ENCODE measurements at regions not wholly inside any gene's neighbourhood (a gene's known extent, or its start where the extent isn't known, plus 50 kb on each side); places are given as distances from the start of the nearest gene placed in this dataset.

GRCh38 chr3:94524102-94524919 is 461.4 kb downstream of the NSUN3 start:
- Histone ChIP-seq H3K36me3 (ENCODE audit: control insufficient read depth, insufficient read depth, low read length) (no peaks in the 10 kb centered on the region), H3K9ac (ENCODE audit: low read depth, low read length) (peak overlapping the region; percentile 26), H3K4me3 (ENCODE audit: low read depth, low read length) (no peak overlapping the region), H3K9me3 (ENCODE audit: control insufficient read depth, insufficient read depth, low read length) (no peaks in the 10 kb centered on the region), H3K27me3 (ENCODE audit: control insufficient read depth, insufficient read depth, low read length) (no peaks in the 10 kb centered on the region), H3K4me1 (ENCODE audit: control insufficient read depth, insufficient read depth, low read length) (peaks cover 14% of the 10 kb centered on the region)

- Histone ChIP-seq H3K36me3 (ENCODE audit: control insufficient read depth, insufficient read depth, low read length) (no peaks in the 10 kb centered on the region), H3K9ac (ENCODE audit: low read depth, low read length) (peak overlapping the region; percentile 26), H3K27me3 (ENCODE audit: control insufficient read depth, insufficient read depth, low read length) (no peaks in the 10 kb centered on the region), H3K4me1 (ENCODE audit: control insufficient read depth, insufficient read depth, low read length) (peaks cover 14% of the 10 kb centered on the region), H3K9me3 (ENCODE audit: control insufficient read depth, insufficient read depth, low read length) (no peaks in the 10 kb centered on the region), H3K4me3 (ENCODE audit: low read depth, low read length) (no peak overlapping the region)
Measured at GRCh38 chr3:94525043-94525442, 462.2 kb downstream of the NSUN3 start.

- Histone ChIP-seq H3K9me3 (ENCODE audit: control insufficient read depth, insufficient read depth, low read length) (no peaks in the 10 kb centered on the region), H3K4me3 (ENCODE audit: low read depth, low read length) (no peak overlapping the region), H3K4me1 (ENCODE audit: control insufficient read depth, insufficient read depth, low read length) (peaks cover 5% of the 10 kb centered on the region), H3K36me3 (ENCODE audit: control insufficient read depth, insufficient read depth, low read length) (no peaks in the 10 kb centered on the region), H3K9ac (ENCODE audit: low read depth, low read length) (no peak overlapping the region), H3K27me3 (ENCODE audit: control insufficient read depth, insufficient read depth, low read length) (no peaks in the 10 kb centered on the region)
Measured at GRCh38 chr3:94529816-94530215, 467.0 kb downstream of the NSUN3 start.

GRCh38 chr3:94532951-94533350 is 470.1 kb downstream of the NSUN3 start:
- no peaks in the 10 kb centered on the region for H3K4me1 ChIP-seq (ENCODE audit: control insufficient read depth, insufficient read depth, low read length)
- no peak overlapping the region for H3K9ac ChIP-seq (ENCODE audit: low read depth, low read length)
- H3K27me3 ChIP-seq (ENCODE audit: control insufficient read depth, insufficient read depth, low read length), result no peaks in the 10 kb centered on the region
- no peaks in the 10 kb centered on the region for H3K9me3 ChIP-seq (ENCODE audit: control insufficient read depth, insufficient read depth, low read length)
- no peaks in the 10 kb centered on the region for H3K36me3 ChIP-seq (ENCODE audit: control insufficient read depth, insufficient read depth, low read length)
- H3K4me3 ChIP-seq (ENCODE audit: low read depth, low read length), result no peak overlapping the region

GRCh38 chr3:94539937-94540336 is 477.1 kb downstream of the NSUN3 start:
- no peaks in the 10 kb centered on the region for H3K36me3 ChIP-seq (ENCODE audit: control insufficient read depth, insufficient read depth, low read length)
- H3K27me3 ChIP-seq (ENCODE audit: control insufficient read depth, insufficient read depth, low read length), result no peaks in the 10 kb centered on the region
- no peaks in the 10 kb centered on the region for H3K4me1 ChIP-seq (ENCODE audit: control insufficient read depth, insufficient read depth, low read length)
- H3K9me3 ChIP-seq (ENCODE audit: control insufficient read depth, insufficient read depth, low read length), result no peaks in the 10 kb centered on the region
- no peak overlapping the region for H3K4me3 ChIP-seq (ENCODE audit: low read depth, low read length)
- no peak overlapping the region for H3K9ac ChIP-seq (ENCODE audit: low read depth, low read length)

GRCh38 chr3:94543161-94543560 is 480.3 kb downstream of the NSUN3 start:
- Histone ChIP-seq H3K4me3 (ENCODE audit: low read depth, low read length) (no peak overlapping the region), H3K9ac (ENCODE audit: low read depth, low read length) (no peak overlapping the region), H3K9me3 (ENCODE audit: control insufficient read depth, insufficient read depth, low read length) (no peaks in the 10 kb centered on the region), H3K27me3 (ENCODE audit: control insufficient read depth, insufficient read depth, low read length) (no peaks in the 10 kb centered on the region), H3K4me1 (ENCODE audit: control insufficient read depth, insufficient read depth, low read length) (no peaks in the 10 kb centered on the region), H3K36me3 (ENCODE audit: control insufficient read depth, insufficient read depth, low read length) (no peaks in the 10 kb centered on the region)

GRCh38 chr3:94544131-94544789 is 481.4 kb downstream of the NSUN3 start:
- Histone ChIP-seq H3K9ac (ENCODE audit: low read depth, low read length) (no peak overlapping the region), H3K4me3 (ENCODE audit: low read depth, low read length) (no peak overlapping the region), H3K27me3 (ENCODE audit: control insufficient read depth, insufficient read depth, low read length) (no peaks in the 10 kb centered on the region), H3K4me1 (ENCODE audit: control insufficient read depth, insufficient read depth, low read length) (no peaks in the 10 kb centered on the region), H3K9me3 (ENCODE audit: control insufficient read depth, insufficient read depth, low read length) (no peaks in the 10 kb centered on the region), H3K36me3 (ENCODE audit: control insufficient read depth, insufficient read depth, low read length) (no peaks in the 10 kb centered on the region)

- Histone ChIP-seq H3K4me1 (ENCODE audit: control insufficient read depth, insufficient read depth, low read length) (no peaks in the 10 kb centered on the region), H3K9ac (ENCODE audit: low read depth, low read length) (no peak overlapping the region), H3K4me3 (ENCODE audit: low read depth, low read length) (no peak overlapping the region), H3K27me3 (ENCODE audit: control insufficient read depth, insufficient read depth, low read length) (no peaks in the 10 kb centered on the region), H3K36me3 (ENCODE audit: control insufficient read depth, insufficient read depth, low read length) (no peaks in the 10 kb centered on the region), H3K9me3 (ENCODE audit: control insufficient read depth, insufficient read depth, low read length) (no peaks in the 10 kb centered on the region)
Measured at GRCh38 chr3:94548581-94549316, 485.9 kb downstream of the NSUN3 start.

GRCh38 chr3:94561094-94561493 is 498.2 kb downstream of the NSUN3 start:
- H3K4me1 ChIP-seq (ENCODE audit: control insufficient read depth, insufficient read depth, low read length), result no peaks in the 10 kb centered on the region
- H3K27me3 ChIP-seq (ENCODE audit: control insufficient read depth, insufficient read depth, low read length), result no peaks in the 10 kb centered on the region
- no peaks in the 10 kb centered on the region for H3K36me3 ChIP-seq (ENCODE audit: control insufficient read depth, insufficient read depth, low read length)
- no peak overlapping the region for H3K4me3 ChIP-seq (ENCODE audit: low read depth, low read length)
- H3K9ac ChIP-seq (ENCODE audit: low read depth, low read length), result no peak overlapping the region
- H3K9me3 ChIP-seq (ENCODE audit: control insufficient read depth, insufficient read depth, low read length), result no peaks in the 10 kb centered on the region

GRCh38 chr3:94564247-94564646 is 501.4 kb downstream of the NSUN3 start:
- Histone ChIP-seq H3K27me3 (ENCODE audit: control insufficient read depth, insufficient read depth, low read length) (no peaks in the 10 kb centered on the region), H3K9me3 (ENCODE audit: control insufficient read depth, insufficient read depth, low read length) (no peaks in the 10 kb centered on the region), H3K4me3 (ENCODE audit: low read depth, low read length) (no peak overlapping the region), H3K4me1 (ENCODE audit: control insufficient read depth, insufficient read depth, low read length) (no peaks in the 10 kb centered on the region), H3K9ac (ENCODE audit: low read depth, low read length) (no peak overlapping the region), H3K36me3 (ENCODE audit: control insufficient read depth, insufficient read depth, low read length) (no peaks in the 10 kb centered on the region)

- Histone ChIP-seq H3K27me3 (ENCODE audit: control insufficient read depth, insufficient read depth, low read length) (no peaks in the 10 kb centered on the region), H3K4me3 (ENCODE audit: low read depth, low read length) (no peak overlapping the region), H3K9me3 (ENCODE audit: control insufficient read depth, insufficient read depth, low read length) (no peaks in the 10 kb centered on the region), H3K4me1 (ENCODE audit: control insufficient read depth, insufficient read depth, low read length) (no peaks in the 10 kb centered on the region), H3K9ac (ENCODE audit: low read depth, low read length) (no peak overlapping the region), H3K36me3 (ENCODE audit: control insufficient read depth, insufficient read depth, low read length) (no peaks in the 10 kb centered on the region)
Measured at GRCh38 chr3:94568041-94568440, 505.2 kb downstream of the NSUN3 start.
